SK-N-DZ (cell line): ENCODE measurements at regions not wholly inside any gene's neighbourhood (a gene's known extent, or its start where the extent isn't known, plus 50 kb on each side); places are given as distances from the start of the nearest gene placed in this dataset.
"Not testable (repeated sequence)": the region's sequence is repeated elsewhere in the genome, so short reads cannot be mapped to it uniquely, and the experiment has no call there.

Source experiments
- DNase-seq: peaks from one replicate; pipeline ENCODE4 v3.0.0-alpha.2; 2015; ENCODE audit warnings: low spot score

DNA sequence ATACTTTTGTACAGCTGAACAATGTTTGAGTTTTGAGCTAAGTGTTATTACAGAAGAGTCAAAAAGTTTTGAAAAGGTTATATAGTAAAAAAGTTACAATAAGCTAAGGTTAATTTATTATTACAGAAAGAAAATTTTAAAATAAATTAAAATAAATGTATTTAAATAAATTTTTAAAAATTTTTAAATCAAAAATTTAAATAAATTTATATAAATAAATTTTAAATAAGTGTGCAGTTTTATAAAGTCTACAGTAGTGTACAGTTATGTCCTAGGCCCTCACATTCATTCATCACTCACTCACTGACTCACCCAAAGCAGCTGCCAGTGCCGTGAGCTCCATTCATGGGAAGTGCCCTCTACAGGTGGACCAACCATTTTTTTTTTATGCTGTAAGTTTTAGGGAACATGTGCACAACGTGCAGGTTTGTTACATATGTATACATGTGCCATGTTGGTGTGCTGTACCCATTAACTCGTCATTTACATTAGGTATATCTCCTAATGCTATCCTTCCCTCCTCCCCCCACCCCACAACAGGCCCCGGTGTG, 462.9 kb upstream of the ZMIZ1 start:
- no peak for DNase-seq

DNA sequence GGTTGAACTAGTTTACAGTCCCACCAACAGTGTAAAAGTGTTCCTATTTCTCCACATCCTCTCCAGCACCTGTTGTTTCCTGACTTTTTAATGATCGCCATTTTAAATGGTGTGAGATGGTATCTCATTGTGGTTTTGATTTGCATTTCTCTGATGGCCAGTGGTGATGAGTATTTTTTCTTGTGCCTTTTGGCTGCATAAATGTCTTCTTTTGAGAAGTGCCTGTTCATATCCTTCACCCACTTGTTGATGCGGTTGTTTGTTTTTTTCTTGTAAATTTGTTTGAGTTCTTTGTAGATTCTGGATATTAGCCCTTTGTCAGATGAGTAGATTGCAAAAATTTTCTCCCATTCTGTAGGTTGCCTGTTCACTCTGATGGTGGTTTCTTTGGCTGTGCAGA, 462.0 kb upstream of the ZMIZ1 start:
- not testable (repeated sequence) for DNase-seq

DNA sequence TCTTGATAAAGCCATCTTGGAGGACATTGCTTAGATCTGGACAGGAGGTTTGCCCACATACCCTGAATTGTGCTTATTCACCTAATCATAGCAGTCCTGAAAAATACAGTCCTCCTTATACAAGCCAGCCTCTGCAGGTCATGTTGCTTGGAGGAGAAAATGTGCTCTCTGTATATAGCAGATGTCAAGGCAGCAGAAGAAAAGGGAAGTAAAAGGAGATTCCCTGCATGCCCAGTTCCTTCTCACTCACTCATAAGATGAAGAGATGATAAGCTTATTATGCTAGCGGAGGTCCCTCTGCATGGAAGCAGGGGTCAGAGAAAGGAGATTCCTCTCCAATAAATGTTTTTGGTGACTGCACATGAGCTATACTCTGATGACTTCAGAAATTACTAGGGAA, 458.8 kb upstream of the ZMIZ1 start:
- DNase-seq: no peak

DNA sequence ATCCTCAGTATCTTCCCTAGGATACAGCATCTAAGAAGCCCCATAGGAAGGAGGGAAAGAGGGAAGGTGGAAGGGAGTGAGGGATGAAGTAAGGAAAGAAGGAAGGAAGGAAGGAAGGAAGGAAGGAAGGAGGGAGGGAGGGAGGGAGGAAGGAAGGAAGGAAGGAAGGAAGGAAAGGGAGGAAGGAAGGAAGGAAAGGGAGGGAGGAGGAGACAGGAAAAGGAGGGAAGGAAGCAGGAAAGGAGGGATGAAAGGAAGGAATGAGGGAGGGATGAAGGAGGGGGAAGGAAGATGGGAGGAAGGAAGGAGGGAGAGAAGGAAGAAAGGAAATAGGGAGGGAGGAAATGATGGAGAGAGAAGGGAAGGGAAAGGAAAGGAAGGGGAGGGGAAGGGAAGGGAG, 455.6 kb upstream of the ZMIZ1 start:
- no peak for DNase-seq

DNA sequence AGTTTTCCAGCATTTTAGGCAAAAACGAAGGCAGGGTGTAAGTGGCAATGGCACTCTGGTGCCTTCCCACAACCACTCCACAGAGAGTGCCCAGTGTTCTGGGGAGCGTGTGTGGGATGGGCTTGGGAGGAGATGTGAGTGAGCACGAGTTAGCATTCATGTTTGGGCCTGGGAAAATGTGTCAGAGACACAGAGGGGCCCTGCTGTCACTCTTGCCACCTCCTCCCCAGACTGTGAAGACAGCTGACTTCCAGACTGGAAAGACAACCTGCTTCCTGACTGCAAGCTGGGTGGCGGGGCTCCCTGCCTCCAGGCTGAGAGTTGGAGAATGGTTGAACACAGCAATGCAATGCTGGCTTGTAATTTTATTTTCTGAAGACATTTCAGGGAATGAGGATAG, 454.5 kb upstream of the ZMIZ1 start:
- no peak for DNase-seq

DNA sequence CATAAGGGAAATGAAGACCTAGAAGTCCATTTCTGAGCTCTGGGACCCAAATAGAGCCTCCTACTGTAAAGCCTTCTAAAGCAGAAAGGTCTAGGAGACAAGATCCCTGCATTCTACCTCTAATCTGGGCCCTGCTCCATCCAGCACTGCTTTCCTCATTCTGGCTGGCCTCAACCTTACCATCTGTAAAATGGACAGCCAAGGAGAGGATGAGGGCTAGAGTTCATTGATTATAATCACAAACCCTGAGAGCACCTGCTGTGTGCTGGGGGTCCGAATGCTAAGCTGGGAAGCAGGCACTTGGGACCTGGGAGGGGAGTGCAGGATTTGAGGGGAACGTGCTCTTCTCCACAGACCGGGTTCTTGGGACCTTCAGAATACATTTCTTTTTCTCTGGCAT, 454.0 kb upstream of the ZMIZ1 start:
- no peak for DNase-seq

DNA sequence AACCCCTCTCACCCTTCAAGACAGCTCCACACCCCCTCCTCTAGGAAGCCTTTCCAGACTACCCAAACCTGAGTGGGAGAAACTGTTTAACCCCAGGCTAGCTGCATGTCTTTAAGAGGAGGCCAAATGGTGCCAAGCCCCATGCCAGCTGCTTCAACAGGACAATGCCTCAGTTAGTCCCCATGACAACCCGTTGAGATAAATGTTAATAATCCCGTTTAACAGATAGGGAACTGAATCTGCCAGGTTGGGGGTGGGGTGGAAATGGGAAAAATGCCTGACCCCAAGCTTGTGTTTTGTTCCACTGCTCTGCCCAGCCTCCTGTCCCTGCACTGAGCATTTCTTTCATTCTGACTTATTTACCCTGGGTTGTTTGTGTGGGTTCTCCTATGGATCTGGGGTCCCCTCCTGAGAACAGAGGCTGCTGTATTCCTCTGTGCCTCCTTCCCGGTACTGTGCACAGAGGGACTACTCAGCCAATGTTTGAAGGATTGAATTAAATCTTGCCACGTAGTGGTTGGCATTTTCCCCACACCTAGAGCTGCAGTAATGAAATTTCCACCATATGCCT, 452.6 kb upstream of the ZMIZ1 start:
- DNase-seq: no peak

DNA sequence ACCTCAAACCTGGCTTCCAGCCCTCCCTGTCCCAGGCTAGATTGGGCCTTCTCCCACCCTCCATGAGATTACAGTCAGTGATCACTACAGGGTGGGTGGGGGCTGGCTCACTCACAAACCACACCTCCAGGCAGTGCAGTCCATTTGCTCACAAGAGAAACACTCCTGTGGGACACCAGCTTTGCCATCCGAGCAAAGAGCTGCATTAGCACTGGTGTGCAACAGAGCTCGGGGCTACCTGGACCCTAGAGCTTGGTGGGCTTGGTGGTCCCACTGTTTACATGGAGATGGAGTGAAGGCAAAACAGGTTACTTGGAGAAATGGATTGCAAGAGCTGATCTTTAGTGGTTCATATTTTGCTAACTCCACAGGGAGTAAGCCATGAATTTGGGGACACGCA, 451.7 kb upstream of the ZMIZ1 start:
- DNase-seq: no peak

DNA sequence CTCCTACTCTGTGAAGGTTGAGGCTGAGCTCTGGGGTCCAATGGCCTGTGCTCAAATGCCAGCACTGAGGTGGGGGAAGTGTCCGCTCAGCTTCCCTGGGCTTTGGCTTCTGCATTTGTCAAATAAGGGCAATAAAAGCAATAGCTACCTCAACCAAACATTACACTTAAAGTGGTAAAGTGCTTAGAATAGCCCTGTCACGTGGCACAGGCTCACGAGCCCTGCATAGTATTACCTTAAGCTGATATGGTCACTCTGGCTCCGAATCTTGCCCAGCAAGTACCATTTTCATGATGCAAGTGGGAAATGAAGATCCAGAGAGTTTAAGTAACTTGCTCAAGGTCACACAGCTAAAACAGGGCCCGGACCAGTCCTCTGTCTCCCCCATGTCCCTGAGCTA, 451.1 kb upstream of the ZMIZ1 start:
- DNase-seq: no peak

DNA sequence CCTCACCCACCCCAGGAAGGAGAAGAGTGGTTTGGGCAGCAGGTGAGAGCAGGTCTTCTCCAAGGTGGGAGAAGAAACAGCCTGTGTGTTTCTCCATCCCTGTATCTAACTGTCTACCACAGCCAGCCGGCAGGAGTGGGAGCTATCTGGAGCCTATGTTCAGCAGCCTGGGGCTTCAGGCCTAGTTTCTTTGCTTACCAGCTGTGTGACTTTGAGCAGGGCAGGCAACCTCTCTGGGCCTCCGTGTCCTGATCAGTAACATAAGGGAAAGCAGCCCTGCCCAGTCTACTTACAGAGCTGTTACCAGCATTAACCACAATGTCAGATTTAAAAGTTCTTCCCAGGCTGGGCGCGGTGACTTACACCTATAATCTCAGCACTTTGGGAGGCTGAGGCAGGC, 450.7 kb upstream of the ZMIZ1 start:
- DNase-seq: no peak

DNA sequence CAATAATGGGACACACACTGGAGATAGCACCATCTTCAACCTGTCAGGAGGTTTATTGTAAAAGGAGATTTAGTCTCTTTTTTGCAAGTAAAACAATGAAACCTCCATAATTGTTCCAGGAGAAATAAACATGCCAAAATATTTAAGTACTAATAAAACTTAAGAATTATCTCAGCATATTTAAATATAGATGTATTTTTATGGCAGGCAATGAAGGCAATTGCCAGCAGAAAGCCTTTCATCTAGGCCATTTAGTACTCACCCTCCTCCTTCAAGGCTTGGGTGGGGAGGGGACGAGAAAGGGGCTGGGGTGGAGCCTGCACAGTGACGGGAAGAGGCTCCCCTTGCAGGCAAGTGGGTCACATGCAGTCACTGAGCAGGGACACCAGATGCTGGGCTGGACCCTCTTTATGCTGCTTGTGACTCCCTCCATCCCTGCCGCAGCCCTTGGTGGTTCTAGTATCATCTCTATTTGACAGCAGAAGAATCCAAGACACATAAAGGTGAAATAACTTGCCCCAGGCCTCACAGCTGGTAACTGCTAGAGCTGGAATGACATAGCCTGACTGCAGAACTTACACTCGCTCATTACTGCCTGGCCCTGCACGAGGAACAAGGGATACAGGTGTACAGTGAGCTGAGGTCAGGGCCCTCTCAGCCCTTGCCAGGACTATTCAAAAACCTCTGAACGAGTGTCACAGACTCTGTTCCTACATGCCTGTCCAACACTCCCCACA, 449.5 kb upstream of the ZMIZ1 start:
- peak; percentile 42 for DNase-seq

DNA sequence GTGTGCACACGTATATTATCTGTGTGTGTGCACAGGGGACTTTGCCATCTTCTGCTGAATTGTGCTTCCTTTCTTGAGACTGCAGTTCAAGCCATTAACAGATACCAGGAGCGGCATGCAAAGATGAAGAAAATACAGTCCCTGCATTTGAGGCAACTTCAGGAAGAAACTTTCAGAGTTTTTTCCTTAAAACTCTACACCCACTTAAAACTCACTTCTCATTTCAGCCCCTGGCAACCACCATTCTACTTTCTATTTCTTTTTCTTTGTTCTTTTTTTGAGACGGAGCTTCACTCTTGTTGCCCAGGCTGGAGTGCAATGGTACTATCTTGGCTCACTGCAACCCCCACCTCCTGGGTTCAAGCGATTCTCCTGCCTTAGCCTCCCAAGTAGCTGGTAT, 448.9 kb upstream of the ZMIZ1 start:
- no peak for DNase-seq

DNA sequence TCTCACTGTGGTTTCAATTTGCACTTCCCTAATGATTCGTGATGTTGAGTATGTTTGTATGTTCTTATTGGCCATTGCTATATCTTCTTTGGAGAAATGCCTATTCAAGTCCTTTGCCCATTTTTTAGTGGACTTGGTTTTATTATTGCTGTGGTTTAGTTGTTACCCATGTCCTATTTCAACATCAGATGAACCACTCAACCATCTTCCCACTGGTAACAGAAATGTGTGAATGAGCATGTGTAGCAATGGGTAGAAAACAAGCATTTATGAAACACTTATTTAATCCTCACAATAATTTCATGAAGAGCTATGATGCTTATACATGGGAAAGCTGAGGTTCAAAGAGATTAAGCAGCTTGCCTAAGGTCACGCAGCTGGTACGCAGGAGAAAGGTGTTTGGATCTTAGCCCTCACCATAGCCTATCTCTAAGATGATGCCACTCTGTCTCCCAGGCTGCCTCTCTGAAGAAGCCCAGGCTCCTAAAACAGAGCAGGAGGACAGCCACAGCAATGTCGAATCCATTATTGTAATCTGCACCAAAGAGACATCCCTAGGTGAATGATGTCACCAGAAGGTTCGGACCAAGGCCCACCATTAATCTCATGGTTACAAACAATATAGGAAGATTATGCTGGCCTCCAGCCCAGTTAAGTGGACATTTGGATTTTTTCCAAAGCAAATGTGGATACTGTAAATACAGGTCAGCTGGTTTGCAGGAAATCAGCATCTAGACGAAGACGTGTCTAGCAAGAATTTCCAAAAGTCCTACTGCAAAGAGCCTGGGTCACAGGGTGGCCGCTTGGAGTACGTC, 447.6 kb upstream of the ZMIZ1 start:
- no peak for DNase-seq

DNA sequence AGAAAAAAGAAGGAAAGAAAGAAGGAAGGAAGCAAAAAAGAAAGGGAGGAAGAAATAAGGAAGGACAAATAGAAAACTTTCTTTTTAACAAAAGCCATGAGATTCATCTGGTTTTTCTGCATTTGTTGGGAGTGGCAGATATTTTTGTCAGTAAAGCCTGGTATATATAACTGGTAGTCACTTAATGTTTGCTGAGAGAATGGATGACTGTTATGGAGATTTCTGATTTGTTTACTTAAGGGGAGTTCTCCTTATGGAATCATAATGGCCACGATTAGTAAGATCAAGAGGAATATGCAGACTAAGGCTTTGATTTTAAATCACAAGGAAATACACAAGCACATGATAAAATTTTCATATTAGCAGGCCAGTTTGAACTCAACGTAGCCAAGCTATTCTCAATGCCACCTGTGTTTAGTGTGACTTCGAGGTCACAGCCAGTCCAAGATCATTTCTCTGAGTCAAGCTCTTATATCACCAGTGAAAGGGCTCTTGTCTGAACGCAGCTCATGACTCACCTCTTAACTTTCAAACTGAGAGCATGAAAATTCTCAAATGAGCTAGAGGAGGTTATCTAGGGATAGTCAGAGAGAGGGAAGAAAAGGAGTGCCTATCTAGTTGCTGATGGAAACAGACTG, 445.1 kb upstream of the ZMIZ1 start:
- DNase-seq: no peak

DNA sequence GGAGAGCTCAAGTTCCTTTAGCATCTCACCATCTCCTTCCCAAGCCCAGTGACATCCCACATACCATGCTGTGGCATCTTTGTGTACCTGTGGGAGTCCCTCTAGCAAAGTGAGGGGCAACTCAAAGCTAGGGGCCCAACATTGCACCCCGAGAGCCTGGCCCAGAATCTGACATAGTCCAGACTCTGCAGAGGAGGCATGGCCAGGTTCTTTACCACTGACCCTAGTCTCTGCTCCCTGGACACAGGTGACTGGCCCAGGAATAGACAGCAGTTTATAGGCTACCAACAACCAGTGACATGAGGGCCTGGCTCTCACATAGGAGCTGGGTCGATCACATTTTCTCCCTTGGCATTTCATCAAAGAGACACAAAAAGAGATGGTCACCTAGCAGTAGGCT, 444.0 kb upstream of the ZMIZ1 start:
- DNase-seq: no peak

DNA sequence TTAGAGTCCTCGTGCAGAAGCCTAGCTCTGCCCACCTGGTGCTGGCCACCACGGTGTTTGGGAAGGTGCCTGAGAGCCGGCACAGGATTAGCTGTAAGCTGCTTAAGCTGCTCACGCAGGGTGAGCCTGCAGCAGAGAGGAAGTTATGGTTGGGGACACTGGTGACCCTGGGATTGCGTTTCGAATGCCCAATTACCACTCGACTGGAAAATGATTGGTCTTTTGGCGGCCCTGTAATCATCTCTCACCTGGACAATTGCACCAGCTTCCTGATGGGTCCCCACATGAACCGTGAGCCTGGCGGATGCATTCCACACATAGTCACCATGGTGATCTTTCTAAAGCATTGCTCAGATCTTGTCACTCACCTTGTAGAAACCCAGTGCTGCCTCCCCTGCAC, 442.3 kb upstream of the ZMIZ1 start:
- no peak for DNase-seq

DNA sequence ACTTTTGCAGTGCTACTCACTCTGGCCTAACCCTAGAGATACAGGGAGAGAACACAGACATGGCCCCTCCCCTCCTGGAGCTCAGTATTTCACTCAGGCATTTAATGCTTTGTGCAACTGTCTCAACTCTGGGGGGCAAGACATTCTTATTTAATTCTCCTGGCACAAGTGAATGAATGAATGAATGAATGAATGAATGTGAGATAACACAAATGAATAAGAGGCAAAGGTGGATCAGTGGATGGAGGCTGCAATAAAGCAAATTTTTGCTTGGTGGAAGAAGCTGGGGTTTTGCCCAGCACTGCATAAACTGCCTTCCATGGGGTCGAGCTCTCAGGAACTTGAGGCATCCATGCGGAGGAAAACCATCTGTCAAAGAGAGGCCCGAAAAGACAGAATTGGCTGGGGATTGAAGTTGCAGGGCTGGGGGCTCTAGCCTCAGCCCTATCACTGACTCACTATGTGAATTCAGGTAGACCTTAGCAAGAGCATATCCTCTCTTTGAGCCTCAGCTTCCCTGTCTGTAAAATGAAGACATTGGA, 441.4 kb upstream of the ZMIZ1 start:
- DNase-seq: no peak

DNA sequence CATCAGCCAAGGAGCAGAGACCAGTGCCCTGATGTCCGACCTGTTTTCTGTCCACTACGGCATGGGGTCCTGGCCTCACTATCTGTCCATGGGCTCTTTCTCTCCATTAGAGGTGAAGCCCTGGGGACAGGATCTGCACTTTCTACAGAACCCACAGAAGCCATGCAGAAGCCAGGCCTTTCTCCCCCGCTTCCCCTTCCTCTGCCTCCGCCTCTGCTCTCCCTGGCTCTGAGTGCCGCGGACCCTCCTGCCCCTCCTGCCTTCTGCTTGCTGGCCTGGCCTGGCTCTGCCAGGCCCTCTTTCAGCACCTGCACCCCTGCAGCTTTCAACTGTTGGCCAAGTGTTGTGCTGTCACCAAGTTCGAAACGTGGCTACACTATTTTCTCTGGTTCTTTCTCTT, 439.8 kb upstream of the ZMIZ1 start:
- no peak for DNase-seq

DNA sequence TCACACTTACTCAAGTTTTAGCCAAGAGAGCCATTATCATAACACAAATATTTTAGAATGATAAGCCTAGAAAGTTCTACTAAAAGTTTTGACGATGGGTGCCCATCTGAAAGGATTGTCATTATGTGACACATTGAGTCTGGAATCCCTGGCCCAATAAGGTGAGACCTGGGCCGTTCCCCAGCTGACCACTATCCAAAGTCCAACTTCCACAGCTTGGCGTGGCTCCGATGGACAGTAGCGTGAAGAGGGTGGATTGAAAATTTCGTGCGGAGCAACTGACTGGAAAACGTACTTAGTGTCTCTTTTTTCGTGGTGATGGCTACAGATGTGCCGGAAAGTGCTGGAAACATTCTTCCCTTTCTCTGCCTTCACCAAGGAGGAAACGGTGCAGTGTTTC, 439.0 kb upstream of the ZMIZ1 start:
- DNase-seq: no peak

DNA sequence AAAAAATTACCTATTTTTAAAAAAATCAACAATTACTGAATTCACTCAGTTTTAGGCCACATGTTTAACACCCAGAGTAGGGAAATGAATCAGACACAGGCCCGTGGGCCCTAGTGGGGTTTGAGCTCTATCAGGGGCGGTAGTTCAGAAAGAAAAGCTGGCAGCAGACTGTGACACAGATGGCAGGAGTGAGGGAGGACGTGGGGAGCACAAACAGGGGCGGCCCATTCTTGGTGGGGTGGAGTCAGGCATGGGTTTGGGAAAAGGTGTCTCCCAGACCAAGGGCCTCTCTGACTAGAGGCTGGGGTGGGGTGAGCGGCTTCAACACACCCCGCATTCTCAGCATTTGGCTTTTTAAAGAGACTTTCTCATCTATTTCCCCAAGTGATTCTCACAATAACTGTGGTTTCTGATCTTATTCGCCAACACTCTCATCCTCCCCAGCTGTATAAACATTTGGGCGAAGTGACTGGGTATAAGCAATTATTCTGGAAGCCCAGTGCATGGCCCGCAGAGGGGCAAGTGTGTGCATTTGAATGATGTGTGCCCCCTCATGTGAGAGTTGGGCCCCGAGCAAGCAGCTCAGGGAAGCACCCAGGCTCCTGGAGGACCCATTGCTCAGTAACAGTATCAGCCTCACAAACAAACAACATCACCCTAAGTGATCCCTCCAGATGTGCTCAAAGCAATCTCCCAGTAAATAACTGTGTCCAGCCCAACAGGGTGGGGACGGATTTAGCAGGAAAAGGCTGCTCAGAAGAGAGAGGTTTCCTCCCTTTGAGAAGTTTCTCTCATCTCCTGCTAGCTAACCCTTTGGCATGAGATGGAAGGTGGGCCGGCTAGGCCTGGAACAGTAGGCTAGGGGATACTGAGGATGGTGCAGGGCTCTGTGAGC, 437.6 kb upstream of the ZMIZ1 start:
- no peak for DNase-seq

DNA sequence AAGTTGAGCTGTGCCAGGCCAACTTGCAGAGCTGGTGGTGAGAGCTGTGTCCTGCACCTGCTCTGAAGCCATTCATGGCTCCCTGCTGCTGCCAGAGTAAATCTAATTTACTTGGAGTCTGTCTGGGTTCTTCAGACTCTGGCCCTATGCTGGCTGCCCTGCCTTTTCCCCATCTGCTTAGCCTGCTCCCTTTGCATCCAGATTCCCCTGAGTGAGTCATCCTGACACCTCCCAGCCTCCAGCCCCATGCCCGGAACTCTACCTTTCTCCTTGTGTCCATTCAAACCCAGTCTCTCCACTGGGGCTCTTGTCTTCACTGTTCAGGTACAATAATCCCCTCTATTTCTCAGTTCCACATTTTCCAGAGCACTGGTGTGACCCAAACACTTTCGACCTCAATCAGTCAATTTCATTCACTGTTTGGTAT, 434.4 kb upstream of the ZMIZ1 start:
- DNase-seq: peak; percentile 89
